HG03139 (cell line): ENCODE measurements at regions not wholly inside any gene's neighbourhood (a gene's known extent, or its start where the extent isn't known, plus 50 kb on each side); places are given as distances from the start of the nearest gene placed in this dataset.

Source experiments
- ATAC-seq: cut with Tn5 transposase; IDR thresholded peaks from one replicate; pipeline ENCODE4 v1.9.1; 2021; ENCODE audit not compliant: unreplicated experiment

DNA sequence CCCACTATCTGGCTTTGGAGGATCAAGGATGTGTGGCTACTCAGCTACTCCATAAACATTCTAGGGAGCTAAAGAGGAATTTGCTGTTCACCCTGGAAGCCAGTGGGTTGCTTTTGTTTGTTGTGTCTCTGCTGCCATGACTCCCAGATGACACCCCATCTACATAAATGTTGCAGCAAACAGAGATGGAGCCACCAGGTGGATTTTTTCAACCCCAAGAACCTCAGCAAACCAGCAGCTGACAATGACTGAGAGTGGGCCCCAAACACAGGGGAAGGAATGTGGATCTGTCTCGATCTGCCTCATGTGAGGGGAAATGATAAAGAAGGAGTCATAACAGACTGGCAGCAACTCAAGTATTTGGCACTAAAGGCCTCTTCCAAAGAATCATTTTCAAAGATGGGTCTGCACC, 132.7 kb upstream of the TNC start:
- ATAC-seq, result no peak

DNA sequence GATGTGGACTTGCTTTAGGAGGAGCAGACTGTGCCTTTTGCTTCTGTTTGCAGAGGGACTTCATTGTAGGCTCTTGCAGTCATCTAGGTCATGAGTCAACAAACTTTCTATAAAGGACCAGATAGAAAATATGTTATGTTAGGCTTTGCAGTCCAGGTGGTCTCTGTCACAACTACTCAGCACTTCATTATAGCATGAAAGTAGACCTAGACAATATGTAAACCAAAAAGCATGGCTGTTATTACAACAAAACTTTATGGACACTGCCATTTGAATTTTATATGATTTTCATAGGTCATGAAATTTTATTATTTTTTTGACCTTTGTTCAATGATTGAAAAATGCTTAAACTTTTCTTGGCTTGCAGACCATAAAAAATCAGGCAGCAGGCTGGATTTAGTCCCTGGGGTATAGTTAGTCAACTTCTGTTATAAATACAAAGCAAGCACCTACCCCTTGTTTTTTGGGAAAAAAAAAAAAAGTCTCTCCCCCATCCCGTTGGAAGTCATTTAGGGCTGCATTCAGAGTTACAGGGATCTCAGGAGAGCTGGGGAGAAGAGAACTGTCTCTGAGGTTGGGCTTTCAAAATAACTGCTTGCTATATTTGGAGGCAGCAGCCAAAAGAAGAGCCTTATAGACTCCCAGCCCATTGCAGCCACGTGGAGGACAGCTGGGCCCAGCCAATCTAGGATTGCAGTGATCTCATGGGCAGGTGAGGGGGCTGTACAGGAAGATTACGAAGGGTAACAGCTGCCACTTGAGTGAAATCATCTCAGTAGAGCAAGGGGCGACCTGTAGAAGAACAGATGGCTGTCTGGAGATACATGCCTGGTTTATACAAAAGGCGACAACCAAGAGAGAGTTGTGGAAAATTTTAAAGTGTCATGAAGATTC, 136.6 kb upstream of the TNC start:
- no peak for ATAC-seq

DNA sequence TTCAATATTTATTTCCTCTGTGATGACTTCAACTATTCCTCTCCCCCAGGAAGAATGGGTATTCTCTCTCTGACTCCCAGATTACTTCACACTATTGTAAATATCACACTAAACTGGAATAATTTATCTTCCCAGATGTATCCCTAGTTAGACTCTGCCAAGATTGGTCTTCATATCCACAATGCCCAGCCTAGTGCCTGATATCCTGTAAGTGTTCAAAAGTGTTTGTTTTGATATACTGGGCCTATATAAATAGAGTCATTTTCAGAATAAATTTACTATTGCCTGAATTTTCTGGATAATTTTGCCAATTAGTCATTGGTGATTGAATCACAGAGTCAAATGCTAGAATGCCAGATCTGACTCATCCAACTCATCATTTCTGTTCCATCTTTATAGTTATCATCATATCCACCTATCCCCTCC, 143.7 kb upstream of the TNC start:
- no peak for ATAC-seq

DNA sequence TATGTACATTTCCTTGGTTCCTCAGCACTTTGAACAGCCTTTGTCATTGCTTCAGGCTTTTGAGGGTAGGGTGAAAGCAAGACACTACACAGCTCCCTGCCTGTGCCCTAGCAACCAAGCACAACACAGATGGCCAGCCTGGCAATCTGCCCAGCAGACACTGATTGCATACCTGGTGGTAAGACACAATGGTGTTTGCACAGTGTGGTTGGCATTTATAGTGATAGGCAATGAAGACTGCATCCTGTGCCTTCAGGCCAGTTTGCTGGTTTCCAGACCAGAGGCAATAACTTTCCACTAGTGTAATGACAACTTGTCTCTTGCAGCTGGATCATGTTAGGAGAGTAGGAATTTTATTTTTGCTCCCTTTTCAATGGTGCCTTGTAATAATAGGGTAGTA, 144.5 kb upstream of the TNC start:
- no peak for ATAC-seq

DNA sequence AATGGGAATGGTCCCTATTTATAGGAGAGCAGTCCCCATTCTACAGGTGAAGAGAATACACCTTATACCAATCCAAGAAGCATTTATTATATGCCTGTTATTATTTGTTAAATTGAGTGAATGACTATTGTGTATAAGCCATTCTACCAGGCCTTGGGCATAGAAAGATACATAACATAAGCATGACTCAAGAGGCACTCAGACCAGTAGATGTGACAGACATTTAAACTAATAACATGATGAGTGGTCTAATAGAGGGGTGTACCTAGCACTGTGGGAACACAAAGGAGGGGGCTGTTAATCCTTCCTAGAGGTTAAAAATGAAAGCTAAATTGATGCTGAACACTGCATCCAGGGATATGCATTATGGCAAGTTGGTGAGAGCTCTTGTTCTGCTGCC, 145.0 kb upstream of the TNC start:
- ATAC-seq, result no peak

DNA sequence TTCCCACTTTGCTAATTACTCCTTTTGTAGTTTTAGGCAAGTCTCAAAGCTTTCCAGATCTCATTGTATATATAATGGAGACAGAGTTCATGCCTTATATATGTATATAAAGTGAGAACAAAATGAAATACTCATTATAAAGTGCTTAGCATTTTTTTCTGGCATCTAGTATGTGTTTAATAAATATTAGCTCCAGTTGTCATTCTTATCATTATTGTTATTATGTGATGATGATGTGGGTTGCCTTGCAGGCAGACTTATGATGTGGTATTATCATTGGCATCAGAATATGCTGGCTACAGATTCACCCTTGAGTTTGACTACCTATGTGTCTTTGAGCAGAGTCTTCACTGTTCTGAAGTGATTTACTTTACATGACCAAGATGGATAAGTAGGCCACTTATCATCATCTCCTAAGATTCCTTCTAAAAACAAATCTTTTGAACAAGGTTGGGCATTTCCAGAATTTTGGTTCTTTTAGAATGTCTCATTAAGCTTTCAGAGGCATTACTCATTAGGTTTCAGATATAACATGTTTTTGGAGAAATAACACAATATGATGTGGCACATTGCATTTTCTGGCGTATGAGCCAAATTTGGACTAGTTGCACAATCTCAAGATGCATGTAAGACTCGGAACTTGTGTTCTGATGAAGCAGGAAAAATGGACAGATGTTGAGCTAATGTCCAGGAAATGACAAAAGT, 145.6 kb upstream of the TNC start:
- no peak for ATAC-seq

DNA sequence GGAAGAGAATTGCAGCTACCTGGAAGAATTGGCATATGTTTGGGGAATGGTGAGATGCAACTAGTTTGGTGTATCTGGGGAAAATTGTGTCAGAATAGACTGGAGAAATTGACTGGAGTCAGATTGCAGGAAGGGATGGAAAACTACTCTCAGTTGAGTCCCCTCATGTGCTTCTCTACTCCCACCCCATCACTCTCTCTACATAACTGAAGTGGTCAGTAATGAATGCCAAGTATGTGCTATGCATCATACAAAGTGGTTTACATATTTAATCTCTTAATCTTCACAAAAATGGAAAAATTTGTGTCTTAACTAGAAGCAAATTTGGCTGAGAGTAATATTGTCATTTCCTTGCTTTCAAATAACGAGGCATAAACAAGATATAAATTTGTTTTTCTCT, 146.4 kb upstream of the TNC start:
- no peak for ATAC-seq

DNA sequence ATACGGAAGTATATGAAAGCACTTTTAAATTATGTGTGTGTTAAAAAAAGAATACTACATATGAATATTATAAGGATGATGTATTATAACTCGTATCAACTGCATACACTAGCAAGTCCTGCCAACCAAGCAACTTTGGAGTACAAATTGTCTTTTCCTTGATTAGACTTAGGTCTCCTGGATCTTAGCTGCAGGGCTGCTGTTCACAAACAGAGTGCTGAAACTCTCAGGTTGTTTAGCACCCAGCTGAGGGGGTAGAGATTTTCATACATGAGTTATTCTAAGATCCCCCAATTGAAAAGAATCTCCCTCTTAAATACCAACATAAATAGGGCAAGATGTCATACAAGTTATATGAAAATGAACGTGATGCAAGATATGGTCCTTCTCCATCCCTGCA, 149.8 kb upstream of the TNC start:
- no peak for ATAC-seq

DNA sequence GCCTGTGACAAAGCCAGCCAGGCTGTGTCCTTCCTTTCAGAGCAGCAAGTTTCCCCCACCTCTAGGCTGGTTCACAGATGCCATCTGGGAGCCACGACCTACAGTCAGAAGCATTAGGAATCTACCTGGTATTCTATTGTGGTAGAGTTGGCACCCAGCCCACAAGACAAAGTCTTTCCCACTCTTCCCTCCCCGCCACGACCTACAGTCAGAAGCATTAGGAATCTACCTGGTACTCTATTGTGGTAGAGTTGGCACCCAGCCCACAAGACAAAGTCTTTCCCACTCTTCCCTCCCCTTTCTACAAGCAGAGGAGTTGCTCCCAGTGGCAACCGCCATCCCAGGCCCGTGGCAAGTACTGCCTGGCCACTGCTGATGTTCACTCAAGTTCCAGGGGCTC, 157.8 kb upstream of the TNC start:
- ATAC-seq, result no peak

DNA sequence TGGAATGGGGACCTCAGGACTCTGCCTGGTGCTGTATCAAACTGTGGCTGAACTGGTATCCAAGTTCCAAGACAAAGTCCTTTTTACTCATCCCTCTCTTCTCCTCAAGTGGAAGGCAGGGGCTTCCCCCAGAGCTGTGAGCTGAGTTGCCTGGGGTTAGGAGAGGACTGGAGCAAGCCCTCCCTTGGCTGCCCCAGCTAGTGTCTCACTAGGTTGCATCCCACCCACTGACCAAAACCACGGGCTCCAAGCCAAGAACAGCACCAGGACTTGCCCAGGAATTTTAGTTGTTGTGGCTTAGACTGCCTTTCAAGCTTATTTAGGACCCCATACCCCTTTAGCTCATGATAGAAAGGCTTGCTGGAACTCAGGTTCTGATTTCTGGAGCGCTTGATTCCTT, 158.7 kb upstream of the TNC start:
- no peak for ATAC-seq

DNA sequence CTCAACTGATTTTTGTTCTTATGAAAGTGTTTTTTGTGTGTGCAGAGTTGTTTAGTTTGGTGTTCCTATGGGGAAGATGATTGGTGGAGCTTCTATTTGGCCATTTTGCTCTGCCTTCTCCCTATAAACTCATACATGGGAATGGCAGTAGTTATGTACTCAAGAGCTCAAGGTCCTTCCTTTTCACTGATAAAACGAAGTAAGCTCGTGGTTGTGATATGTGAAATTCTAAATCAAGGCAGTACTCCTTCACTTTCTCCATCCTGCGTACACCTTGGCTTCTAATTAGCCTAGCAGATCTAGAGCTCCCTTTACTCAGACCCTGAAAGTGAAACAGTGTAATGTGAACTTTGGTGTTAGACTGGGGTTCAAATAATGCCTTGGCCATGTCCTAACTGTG, 159.3 kb upstream of the TNC start:
- no peak for ATAC-seq

DNA sequence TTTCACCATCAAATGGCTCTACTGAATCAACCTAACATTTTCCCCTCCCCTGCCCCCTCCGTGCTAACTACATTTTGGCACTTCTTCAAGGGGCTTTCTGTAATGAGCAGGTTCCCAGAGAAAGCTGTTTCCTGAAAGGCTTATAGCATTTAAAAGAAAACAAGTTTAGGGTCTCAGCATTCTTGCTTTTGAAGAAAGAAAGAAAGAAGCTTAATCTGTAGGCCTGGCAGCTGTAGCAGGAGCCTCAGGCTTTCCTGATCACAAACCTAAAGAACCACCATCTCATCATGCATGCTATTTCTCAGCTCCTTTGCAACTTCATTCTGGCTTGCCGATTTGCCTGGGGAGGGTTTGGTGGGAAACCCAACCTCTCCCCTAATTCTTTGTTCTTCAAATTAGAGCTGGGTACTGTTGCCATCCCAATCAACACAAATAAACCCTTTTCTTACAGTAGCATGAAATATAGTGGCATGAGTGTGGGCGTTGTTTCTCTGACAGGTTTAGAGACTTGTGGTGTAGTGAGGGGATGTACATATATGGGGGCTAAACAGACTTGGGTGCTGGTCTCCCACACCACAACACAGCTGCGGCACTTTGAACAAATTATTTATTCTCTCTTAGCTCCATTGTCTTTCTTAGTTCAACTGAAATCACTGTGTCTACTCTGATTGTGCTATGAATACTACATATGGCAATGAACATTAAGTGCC, 160.5 kb upstream of the TNC start:
- ATAC-seq, result no peak

DNA sequence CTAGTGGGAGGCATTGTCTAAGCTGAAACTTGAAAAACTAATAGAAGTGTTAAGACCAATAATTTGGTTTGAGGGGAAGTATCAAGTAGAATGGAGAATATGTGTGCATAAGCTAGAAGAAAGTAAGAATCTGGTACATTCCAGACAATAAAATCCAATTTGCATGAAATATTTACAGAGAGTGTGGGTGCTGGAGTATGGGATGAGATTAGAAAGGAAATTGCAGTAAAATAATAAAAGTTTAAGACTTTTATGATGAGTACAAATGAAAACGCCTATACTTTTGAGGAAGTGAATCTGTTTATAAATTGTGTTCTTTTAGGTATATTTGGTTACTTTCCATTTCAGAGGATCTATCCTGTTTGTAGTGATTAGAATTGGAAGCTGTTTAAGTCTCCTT, 165.4 kb upstream of the TNC start:
- ATAC-seq, result no peak

DNA sequence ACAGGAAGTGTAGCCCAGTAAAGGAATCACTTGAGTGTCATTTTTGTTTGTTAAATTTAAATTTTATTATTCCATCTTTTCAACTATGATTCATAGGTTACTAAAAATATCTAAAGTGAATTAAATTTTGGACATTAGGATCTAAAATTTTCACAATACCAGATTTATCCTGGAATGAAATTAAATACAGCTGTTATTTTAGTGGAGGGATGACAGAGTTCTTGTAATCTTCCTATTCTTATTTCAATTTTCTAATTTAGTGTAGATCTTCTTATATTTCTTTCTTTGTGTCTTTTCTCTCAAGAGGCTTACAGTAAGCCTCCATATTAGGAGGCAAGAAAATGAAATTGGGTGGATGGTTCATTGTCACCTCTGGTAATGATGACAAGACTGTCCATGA, 167.9 kb upstream of the TNC start:
- no peak for ATAC-seq

DNA sequence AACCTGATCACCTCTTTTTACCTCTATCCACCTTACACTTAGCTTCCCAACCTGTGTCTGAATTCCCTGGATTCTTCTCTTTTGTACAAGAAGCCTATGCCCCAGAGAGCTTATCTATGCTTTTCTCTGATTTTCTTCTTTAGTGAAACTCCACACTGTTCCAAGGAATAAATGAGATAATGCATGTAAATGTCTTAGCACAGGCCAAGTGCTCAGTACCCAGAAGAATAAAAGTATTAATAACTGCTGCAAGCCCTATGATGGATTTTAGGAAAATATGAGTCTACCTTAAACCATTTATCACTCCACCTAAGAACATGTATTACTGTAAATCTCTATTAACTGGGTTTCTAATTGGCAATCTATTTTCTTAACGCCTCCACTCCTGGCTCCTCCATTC, 168.5 kb upstream of the TNC start:
- ATAC-seq, result no peak

DNA sequence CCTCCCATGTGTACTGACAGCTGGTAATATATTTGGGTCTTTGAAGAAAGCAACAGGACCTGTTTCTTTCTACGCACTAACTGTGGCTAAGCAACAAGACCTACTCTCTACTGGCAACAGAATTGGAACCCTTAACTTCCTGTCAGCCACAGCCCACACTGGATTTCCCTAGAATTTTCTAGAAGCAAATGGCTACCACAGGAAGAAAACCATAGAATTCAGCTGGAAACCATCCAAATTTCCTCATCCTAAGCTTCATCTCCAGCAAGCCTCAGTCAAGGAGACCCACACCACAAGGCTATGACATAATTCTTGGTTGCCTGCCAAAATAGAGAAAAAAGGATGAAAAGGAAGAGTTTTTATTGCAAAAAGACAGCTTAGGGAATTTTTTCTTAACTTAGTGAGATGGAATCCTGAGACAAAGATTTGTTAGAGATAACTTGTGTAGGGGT, 171.8 kb upstream of the TNC start:
- ATAC-seq, result no peak

DNA sequence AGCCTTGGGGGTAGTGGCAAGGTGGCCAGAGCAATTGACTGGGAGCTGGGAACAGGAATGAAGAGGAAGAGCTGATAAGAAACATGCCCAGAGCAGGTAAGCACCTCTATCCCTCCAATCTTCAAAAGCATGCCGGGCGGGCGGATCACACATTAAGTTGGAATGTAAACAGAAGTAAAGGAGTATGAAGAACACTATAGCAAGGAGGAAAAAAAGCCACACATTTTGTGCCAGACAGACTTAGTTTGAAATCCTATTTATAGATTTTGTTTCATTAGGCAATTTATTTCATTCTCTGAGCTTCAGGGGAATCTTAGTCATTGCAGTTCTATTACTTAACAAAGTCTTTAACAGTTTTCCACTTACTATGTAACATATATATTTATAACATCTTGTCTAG, 173.9 kb upstream of the TNC start:
- ATAC-seq, result no peak

DNA sequence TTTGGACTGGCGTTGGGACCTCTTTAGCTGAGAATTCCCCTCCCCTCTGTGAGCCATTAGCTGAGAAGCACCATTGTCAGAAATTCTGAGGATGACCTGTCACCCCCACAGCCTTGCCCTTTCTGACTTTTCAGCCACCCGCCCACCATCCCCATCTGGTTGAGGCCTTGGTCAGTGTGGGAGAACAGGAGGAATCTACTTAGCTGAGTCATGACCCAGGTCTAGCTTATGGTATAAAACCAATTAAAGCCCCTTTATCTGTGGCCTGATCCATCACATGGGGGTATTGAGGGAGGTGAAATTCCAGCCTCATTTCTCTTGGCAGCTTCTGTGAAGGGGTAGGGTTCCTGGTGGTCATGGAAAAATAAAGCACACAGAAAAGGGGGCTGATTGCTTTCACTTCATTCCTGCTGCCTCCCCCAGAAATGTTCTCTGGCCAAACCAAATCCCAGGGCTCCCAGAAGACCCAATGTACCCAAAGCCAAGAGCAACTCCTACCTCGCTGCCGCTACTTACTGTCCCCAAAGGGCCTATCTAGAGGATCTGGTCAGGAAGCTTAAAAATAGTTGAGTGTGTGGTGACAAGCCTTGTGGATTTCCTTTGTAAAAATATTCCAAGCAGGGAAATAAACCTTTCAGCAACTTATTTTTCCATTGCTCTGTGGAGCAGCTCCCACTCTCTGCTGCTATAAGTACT, 174.8 kb upstream of the TNC start:
- ATAC-seq, result no peak

DNA sequence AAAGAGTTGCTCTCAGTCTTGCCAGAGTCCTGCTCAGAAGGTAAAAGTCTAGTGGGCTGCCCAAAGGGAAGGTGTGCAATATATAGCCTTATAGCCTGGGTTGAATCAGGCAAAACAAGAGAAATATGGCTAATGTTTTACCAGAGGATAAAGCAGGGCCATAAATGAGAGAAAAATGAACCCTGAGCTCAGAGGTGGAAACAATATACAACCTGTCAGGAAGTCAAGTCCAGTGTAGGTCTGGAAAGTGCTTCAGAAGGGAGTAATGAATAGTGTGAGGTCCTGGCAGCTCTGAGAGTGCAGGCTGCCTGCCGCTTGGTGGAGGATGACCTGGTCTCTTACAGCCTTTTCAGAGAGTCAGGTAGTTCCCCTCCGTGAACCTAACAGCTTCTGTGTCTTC, 177.8 kb upstream of the TNC start:
- no peak for ATAC-seq

DNA sequence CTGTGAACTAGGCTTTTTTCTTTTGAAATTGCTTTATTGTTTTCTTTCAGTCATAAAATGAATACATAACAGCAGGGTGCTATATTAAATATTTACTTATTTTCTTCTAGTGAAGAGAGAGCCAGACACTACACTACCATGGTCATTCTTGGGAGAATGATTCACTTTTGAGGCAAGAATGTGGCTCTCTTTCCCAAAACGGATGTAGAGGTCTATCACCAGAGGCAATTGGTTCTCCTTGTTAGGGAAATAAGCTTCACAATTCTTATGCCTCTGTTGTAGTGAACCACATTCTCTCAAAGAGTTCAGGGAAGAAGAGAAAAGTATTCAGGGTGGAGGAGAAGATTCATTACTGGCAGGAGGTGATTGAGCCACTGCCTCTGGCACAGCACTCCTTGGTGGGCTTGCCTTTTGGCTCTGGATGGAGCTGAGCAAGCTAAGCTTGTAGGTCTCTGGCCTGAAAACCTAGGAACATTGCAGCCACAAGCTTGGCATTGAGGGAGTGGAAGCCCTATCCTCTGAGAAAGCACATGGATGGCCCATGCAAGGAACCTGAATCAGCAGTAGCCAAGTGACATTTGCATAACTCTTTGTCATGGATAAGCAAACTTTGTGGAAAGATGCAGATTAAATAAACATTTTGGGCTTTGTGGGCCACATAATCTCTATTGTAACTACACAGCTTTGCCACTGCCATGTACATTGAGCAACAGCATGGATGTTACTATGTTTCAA, 179.0 kb upstream of the TNC start:
- ATAC-seq, result no peak

DNA sequence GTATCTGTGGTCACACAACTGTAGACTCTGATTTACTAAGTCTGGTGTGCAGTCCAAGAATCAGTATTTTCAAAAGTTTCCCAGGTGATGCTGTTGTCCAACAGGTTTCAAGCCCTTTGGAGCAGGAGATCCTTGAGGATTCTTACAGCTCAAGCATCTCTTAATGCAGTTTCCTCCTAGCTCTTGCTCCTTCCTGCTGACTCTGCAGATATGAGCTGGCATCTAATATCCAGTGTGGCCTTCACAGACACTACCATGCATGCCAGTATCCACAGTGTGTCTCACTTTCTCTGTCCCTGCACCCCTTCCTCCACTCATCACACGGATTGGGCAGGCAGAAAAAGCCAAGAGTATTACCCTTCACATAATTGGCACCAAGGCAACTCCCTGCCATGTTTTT, 182.2 kb upstream of the TNC start:
- no peak for ATAC-seq
